ENCODE measurements at regions not wholly inside any gene's neighbourhood (a gene's known extent, or its start where the extent isn't known, plus 50 kb on each side); places are given as distances from the start of the nearest gene placed in this dataset.
"Not testable (repeated sequence)": the region's sequence is repeated elsewhere in the genome, so short reads cannot be mapped to it uniquely, and the experiment has no call there.

- no peak for DNase-seq (ENCODE audit: low read depth)
- H3K4me3 ChIP-seq (ENCODE audit: low read depth, low read length): no peak overlapping the region
Measured at GRCh38 chr14:81584495-81584894, 50.8 kb upstream of the SEL1L start.

DNA sequence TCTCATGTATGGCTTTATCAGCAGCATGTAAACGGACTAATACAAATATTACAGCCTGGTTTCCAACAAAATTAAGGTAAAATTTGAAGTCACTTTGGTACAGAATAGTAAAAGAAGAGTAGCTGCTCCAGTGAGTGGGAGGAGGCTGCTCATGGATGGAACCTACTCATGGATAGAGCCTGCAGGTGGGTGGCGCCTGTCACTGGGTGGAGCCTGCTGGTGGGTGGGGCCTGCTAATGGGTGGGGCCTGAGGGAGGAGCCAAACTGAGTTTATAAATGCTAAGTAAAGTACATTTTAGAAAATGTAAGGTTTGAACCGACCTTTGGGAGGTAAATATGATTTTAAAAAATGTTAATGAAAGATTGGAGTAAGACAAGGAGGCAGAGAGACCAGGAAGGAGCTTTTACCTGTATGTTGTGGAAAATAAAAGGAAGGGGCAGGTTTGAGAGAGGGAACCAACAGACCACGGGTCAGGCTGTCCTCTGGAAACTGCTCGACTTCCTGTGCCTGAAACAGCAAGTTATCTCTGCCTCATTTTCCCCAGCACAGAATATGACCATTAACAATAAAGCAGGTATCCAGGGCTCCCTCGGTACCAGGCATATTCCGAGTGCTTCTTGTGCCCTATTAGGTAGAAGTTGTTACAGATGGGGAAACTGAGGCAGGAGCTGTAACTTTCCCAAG is 55.9 kb upstream of the SEL1L start:
- DNase-seq (ENCODE audit: low read depth): no peak
- no peak overlapping the region for H3K4me3 ChIP-seq (ENCODE audit: low read depth, low read length)

GRCh38 chr14:81591266-81591665 is 57.6 kb upstream of the SEL1L start:
- H3K4me3 ChIP-seq (ENCODE audit: low read depth, low read length): no peak overlapping the region
- DNase-seq (ENCODE audit: low read depth): no peak

DNA sequence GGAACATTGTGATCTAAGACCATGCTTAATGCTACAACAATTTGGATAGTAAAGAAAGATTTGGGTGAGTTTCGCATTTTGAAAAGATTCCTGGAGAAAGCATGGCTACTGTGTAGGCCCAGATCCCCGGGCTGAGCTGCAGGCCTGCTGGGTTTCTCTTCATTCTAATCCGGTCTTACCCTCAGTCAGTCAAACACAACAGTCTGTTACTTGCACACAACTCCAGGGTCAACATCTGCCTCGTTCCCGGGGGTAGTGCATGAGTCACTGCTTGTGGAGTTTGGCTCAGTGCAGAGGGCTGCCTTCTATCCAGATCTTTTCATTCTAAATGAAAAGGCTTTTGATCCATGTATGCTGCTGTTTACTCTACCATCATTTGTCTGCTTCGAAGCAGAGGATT is 60.4 kb upstream of the SEL1L start:
- no peak overlapping the region for H3K4me3 ChIP-seq (ENCODE audit: low read depth, low read length)
- no peak for DNase-seq (ENCODE audit: low read depth)

DNA sequence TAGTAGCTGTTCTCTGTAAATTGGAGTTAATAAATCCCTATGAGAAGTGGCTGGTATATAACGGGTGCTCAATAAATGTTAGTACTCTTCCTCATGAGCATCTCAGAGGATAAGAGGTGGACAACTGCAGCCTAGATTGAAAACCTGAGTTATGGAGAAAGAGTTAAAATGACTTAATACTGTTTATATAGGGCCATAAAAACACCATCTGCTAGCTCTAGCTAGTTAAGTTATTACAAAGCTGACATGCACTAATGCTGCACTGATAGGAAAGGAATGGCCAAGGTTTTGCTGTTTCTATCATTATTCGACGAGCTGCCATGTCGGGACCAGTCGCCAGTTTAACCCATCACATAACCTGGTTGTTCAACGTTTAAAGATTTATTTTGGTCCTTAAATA is 72.0 kb upstream of the SEL1L start:
- no peak overlapping the region for H3K4me3 ChIP-seq (ENCODE audit: low read depth, low read length)
- DNase-seq (ENCODE audit: low read depth): no peak

DNA sequence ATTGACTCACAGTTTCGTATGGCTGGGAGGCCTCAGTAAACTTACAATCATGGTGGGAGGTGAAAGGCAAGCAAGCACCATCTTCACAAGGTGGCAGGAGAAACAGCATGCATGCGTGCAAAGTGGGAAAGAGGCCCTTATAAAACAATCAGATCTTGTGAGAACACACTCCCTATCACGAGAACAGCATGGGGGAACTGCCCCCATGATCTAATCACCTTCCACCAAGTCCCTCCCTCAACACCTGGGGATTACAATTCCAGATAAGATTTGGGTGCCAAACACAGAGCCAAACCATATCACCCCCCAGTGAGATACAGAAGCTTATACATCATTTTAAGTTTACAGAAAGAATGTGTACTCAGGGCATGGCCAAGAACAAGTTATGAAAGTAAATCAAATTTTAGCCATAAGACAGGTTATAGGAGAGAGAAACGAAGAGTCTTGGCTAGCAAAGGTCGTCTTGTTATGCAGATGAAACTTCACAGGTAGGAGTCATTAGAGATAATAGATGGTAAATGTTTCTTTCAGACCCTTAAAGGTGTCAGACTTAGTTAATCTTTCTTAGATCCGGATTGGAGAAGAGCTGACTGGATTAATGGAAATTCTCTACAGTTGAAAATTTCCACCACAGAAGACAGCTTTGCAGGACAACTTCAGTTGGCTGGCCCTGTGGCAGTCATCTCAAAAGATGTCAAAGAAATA is 79.8 kb upstream of the SEL1L start:
- H3K4me3 ChIP-seq (ENCODE audit: low read depth, low read length): no peak overlapping the region
- DNase-seq (ENCODE audit: low read depth): no peak

DNA sequence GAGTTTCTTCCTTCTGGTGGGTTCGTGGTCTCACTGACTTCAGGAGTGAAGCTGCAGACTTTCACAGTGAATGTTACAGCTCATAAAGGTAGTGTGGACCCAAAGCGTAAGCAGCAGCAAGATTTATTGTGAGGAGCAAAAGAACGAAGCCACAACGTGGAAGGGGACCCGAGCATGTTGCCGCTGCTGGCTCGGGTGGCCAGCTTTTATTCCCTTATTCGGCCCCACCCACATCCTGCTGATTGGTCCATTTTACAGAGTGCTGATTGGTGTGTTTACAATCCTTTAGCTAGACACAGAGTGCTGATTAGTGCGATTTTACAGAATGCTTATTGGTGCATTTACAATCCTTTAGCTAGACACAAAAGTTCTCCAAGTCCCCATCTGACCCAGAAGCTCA is 80.6 kb upstream of the SEL1L start:
- not testable (repeated sequence) for DNase-seq (ENCODE audit: low read depth); H3K4me3 ChIP-seq (ENCODE audit: low read depth, low read length)

- DNase-seq (ENCODE audit: low read depth): no peak
- H3K4me3 ChIP-seq (ENCODE audit: low read depth, low read length): no peak overlapping the region
Measured at GRCh38 chr14:81618695-81619094, 85.0 kb upstream of the SEL1L start.

- H3K4me3 ChIP-seq (ENCODE audit: low read depth, low read length): no peak overlapping the region
- no peak for DNase-seq (ENCODE audit: low read depth)
Measured at GRCh38 chr14:81619816-81620215, 86.2 kb upstream of the SEL1L start.

DNA sequence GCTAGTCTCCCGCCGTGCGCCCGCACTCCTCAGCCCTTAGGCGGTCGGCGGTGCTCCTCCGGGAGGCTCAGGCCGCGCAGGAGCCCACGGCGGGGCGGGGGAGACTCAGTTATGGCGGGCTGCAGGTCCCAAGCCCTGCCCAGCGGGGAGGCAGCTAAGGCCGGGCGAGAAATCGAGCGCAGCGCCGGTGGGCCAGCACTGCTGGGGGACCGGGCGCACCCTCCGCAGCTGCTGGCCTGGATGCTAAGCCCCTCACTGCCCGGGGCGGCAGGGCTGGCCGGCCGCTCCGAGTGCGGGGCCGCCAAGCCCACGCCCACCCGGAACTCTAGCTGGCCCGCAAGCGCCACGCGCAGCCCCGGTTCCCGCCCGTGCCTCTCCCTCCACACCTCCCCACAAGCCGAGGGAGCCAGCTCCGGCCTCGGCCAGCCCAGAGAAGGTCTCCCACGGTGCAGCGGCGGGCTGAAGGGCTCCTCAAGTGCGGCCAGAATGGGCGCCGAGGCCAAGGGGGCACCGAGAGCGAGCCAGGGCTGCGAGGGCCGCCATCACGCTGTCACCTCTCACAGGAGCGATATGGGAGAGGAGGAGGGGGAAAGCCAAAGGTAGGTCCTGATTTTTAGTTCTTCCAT is 90.2 kb upstream of the SEL1L start:
- not testable (repeated sequence) for H3K4me3 ChIP-seq (ENCODE audit: low read depth, low read length)

GRCh38 chr14:81625343-81625742 is 91.7 kb upstream of the SEL1L start:
- H3K4me3 ChIP-seq (ENCODE audit: low read depth, low read length): no peak overlapping the region
- DNase-seq (ENCODE audit: low read depth): no peak

More for the DNA sequence above, 90.2 kb upstream of the SEL1L start:
- DNase-seq (ENCODE audit: low read depth): not testable (repeated sequence)

- no peak for DNase-seq (ENCODE audit: low read depth)
- H3K4me3 ChIP-seq (ENCODE audit: low read depth, low read length): no peak overlapping the region
Measured at GRCh38 chr14:81632157-81632556, 98.5 kb upstream of the SEL1L start.

DNA sequence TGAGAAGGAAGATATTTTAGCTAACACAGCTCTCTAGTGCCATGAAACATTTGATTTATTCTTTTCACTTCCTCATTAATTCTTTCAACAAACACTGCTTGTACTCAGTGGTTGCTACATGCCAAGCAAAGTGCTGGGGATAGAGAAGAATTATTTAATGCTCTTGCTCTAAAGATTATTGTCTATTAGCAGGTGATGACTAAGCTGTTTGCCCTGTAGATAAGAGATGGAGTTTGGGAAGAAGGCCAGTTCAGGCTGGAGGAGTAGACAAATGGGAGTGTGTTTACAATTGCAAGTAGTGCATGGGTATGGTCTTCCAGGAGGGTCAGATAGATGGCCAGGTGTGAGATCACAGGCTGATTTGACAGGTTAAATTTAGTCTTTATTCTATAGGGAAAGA is 99.8 kb upstream of the SEL1L start:
- no peak overlapping the region for H3K4me3 ChIP-seq (ENCODE audit: low read depth, low read length)

DNA sequence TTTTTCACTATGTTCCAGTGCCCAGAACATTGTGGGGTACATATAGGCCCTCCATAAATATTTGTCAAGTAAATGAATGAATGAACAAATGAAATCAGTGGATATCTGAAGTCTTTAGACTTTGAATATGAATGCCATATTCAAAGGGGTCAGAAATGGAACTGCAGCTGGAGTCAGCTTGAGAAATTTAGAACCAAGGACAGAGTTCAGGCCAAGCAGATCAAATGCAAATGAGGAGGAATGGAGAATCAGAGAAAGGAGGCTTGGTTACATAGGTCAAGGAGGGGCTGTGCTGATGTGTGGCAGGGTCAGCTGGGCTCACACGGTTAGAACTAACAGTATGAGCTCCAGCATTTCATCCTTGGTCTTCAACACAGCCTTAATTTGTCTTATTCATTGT is 104.0 kb upstream of the SEL1L start:
- no peak overlapping the region for H3K4me3 ChIP-seq (ENCODE audit: low read depth, low read length)
- no peak for DNase-seq (ENCODE audit: low read depth)

More for the DNA sequence above, 99.8 kb upstream of the SEL1L start:
- no peak for DNase-seq (ENCODE audit: low read depth)

GRCh38 chr14:81638656-81639280 is 105.1 kb upstream of the SEL1L start:
- no peak overlapping the region for H3K4me3 ChIP-seq (ENCODE audit: low read depth, low read length)
- DNase-seq (ENCODE audit: low read depth): no peak

DNA sequence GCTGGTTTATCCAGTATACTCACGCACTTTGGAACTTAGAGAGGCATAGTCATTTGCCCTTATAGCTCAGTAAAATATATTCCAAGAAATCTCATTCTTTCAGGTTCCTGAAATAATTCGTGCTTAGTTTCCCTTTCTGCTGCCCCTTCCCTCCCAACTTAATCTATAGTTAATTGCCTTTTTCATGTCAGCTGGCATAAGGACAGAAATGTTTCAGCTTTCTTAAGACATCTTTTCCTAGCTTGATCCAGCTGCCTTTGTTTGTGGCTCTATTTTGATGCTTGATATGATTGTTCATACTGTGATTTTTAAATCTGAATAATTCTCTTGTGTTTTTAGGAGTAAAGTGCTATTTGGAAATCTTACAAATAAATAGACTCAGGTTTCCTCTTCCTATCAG is 120.0 kb upstream of the SEL1L start:
- H3K4me3 ChIP-seq (ENCODE audit: low read depth, low read length): no peak overlapping the region
- DNase-seq (ENCODE audit: low read depth): no peak

GRCh38 chr14:81655423-81656314 is 122.0 kb upstream of the SEL1L start:
- DNase-seq (ENCODE audit: low read depth): no peak
- no peak overlapping the region for H3K4me3 ChIP-seq (ENCODE audit: low read depth, low read length)

GRCh38 chr14:81656811-81657210 is 123.2 kb upstream of the SEL1L start:
- H3K4me3 ChIP-seq (ENCODE audit: low read depth, low read length): no peak overlapping the region
- DNase-seq (ENCODE audit: low read depth): no peak

- H3K4me3 ChIP-seq (ENCODE audit: low read depth, low read length): no peak overlapping the region
- DNase-seq (ENCODE audit: low read depth): no peak
Measured at GRCh38 chr14:81662066-81662465, 128.4 kb upstream of the SEL1L start.

Data from skeletal muscle cell (primary cell).